Activated CD8-positive, alpha-beta memory T cell treated with anti-CD3 and anti-CD28 coated beads for 1 hour (primary cell): ENCODE measurements at regions not wholly inside any gene's neighbourhood (a gene's known extent, or its start where the extent isn't known, plus 50 kb on each side); places are given as distances from the start of the nearest gene placed in this dataset.

Experiments used
- DNase-seq, 2 donors: peaks; one replicate each; pipeline ENCODE4 v3.0.0-alpha.2; 2020; ENCODE audit warnings: low read depth in 1 of 2; ENCODE audit errors: extremely low read depth in 1 of 2

GRCh38 chrX:39829965-39830364 lies 267.8 kb downstream of the BCOR start:
- no peak for DNase-seq

- DNase-seq: no peak
These were observed 267.3 kb downstream of the BCOR start for GRCh38 chrX:39830414-39830813.

GRCh38 chrX:39832211-39832610 lies 265.5 kb downstream of the BCOR start:
- no peak for DNase-seq

- no peak for DNase-seq
These were observed 263.2 kb downstream of the BCOR start for GRCh38 chrX:39834600-39834999.

DNA sequence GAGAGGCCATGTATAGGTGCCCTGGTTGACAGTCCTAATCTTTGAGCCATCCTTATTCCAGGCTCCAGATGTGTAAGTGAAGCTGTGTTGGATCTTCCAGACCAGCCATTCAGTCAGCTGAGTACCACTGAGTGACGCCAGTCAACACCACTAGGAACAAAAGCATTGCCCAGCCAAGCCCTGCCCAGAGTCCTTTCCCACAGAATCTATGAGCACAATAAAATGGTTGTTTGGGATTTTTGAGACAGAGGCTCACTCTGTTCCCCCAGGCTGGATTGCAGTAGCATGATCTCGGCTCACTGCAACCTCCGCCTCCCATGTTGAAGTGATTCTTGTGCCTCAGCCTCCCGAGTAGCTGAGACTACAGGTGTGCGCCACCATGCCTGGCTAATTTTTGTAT lies 262.5 kb downstream of the BCOR start:
- DNase-seq: no peak

- DNase-seq: no peak
These were observed 262.0 kb downstream of the BCOR start for GRCh38 chrX:39835776-39836175.

DNA sequence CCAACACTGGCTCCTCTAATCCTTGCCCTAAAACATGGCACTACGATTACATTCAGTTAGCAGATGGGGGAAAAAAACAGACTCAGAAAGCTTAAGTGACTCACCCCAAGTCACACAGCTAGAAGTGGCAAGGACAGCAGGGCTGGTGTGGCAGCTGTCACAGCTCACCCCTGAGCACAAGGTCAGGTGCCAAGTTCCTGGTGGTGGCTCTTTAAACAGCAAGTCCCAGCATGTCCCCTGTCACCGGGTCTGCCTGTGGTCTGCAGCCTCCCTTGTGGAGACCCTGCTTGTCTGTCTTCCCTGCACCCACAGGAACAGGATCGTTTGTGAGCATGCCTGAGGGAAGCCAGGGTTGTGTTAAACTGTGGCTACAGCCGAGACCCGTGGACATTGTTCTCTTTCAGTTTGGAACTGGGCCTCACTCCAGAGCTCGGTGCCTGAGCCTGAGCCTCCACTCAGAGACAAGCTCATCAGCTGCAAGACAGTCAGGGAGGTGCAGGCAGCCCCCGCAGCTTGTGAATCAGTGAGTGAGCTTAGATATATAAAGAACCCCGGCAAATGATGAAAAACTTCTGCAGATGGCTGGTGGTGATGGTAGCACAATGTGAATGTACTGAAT lies 260.8 kb downstream of the BCOR start:
- DNase-seq: no peak

- DNase-seq: no peak
These were observed 260.1 kb downstream of the BCOR start for GRCh38 chrX:39837688-39838087.

DNA sequence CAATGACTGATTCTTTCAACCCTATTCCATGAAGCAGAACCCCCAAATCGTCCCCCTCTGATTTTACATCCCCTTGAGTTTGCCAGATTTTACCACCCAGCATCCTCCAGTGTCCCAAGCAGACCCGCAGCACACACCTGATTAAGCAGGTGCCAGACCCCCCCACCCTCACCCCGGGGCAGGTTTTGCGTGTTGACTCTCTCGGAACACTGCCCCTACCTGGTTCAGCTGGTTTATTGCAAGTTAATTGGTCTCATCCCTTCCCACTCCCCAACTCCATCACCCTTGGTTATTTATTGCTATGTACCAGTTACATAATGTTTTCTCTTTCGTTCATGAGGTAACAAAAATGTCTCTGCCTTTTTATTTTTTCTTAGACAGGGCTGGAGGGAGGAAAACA lies 258.4 kb downstream of the BCOR start:
- DNase-seq: no peak

DNA sequence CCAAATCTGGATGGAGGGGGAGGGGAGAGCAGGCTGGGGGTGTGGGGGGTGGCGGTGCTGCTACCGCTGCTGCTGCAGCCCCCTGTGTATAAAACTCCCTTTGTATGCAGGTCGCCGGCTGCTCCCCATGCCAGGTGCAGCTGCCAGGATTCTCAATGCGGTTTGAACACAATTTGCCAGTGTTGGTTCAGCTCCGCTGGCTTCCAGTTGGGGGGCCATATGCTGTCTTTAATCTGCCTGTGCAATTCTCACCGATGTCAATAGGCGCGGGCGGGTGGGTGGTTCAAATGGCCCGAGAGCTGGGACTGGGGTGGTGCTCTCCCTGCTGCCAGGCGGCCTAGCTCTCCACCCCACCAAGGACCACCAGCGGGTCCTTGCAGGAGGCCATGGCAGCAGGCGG lies 257.6 kb downstream of the BCOR start:
- no peak for DNase-seq

GRCh38 chrX:39840581-39841093 lies 257.1 kb downstream of the BCOR start:
- DNase-seq: no peak

DNA sequence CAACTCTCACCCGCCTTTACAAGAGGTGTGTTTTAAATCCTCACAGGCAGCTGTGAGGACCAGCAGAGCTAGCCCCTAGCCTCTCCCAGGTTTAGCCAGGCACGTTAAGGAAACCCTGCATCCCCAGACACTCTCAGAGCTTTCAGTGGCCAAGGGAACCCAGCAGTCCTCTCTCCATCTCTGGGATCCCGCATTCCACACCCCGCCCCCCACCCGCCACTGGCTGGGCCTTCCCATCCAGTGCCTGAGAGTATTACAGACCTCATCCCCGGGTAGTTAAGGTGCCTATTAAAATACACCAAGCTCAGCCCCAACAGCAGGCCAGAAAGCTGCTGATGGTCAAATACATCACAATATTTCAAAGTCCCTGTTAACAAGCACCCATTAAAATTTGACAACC lies 256.2 kb downstream of the BCOR start:
- no peak for DNase-seq

DNA sequence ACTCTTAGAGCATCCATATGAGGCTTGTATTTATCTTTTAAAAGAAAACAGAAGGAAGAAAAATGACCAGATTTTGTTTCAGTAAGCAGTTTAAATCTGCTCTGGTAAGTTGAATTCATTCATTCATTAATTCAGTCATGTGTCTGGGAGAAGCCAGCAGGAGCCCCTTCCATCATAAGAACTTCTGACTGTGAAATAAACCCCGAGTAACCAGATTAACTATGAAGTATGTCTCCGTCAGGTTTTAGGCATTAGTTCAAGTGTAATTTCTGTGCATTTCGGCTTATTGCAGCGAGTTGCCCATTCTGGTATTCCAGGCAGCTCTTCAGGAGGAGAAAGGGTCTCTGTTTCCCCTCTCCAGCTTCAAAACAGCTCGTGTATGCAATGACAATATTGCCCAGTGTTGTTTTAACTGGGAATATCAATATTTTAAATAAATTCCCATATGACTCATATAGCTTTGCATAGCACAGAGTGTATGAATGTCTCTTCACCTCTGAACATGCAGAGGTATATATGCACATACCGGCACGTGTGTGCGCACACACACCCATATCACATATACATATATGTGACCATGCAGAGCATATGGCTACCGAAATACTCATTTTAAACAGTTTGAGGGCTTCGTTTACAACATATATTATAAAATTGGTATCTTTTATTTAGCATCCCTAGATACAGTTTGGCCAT lies 255.3 kb downstream of the BCOR start:
- DNase-seq: no peak

- DNase-seq: no peak
These were observed 254.4 kb downstream of the BCOR start for GRCh38 chrX:39843318-39843717.

DNA sequence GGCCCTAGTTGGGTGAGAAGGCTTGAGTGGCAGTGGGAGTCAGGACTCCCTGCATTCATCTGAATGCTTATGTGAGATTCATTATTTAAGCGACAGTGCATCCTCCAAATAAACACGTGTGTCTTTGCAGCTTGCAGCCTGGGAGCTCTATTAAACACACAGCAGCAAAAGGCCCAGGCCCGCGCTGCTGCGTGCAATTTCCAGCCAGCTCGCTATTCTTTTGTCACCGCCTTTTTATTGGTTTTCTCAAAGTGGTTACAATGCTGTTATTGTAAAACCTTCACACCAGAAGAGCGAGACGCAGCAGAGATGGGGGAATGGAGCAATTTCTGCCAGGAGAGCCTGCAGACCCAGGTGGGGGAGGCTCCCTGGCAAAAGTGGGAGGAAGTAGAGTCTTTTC lies 252.5 kb downstream of the BCOR start:
- no peak for DNase-seq

- DNase-seq: no peak
These were observed 251.3 kb downstream of the BCOR start for GRCh38 chrX:39846460-39846859.

- DNase-seq: no peak
These were observed 249.5 kb downstream of the BCOR start for GRCh38 chrX:39848243-39848642.

DNA sequence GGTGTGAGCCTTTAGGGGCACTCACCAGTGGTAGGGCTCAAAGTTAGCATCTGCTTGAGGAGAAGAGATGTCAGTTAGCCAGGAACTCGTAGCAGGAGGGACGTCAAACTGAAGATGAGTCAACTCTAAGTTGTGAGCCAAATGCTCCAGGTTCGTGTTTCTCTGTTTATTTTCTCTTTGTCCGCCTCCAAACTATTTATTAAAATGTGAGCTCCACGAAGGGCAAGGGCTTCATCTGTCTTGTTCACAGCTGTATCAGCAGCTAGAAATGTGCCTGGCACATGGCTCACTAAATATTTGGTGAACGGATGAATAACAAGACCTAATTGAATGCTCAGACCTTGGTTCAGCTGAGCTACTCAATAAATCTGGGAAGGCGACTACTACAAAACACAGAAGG lies 248.9 kb downstream of the BCOR start:
- DNase-seq: no peak

- no peak for DNase-seq
These were observed 247.5 kb downstream of the BCOR start for GRCh38 chrX:39850209-39850608.

GRCh38 chrX:39850630-39851152 lies 247.1 kb downstream of the BCOR start:
- no peak for DNase-seq

GRCh38 chrX:39851745-39852455 lies 245.9 kb downstream of the BCOR start:
- DNase-seq: no peak

DNA sequence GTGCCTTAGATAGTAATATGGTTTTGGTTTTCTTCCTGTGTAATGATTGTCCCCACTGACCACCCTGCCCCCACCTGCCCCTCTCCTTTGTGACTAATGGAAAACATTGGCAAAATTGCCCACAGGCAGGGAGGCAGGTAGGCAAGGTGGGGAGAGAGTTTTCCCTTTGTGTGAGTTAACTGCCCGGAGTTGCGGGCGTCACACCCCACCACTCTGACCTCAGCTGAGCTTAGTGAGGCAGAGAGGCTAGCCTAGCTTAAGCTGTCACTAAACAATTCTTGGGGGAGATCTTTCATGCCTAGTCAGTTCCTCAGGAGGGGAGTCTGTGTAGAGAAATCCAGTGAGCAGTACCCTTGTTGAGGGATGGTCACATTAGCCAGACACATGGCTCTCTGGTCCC lies 245.3 kb downstream of the BCOR start:
- DNase-seq: no peak
